ENCODE measurements at regions not wholly inside any gene's neighbourhood (a gene's known extent, or its start where the extent isn't known, plus 50 kb on each side); places are given as distances from the start of the nearest gene placed in this dataset.

- H3K4me3 ChIP-seq = no peak overlapping the region
- no peaks in the 10 kb centered on the region for H3K9me1 ChIP-seq (ENCODE audit: control insufficient read depth, insufficient read depth, low read length)
- H3K27ac ChIP-seq (ENCODE audit: extremely low read depth, low read depth, low read length) = no peak overlapping the region
- H3K9me3 ChIP-seq (replicated peaks; ENCODE audit: control insufficient read depth, insufficient read depth, low read depth, low read length) = no peaks in the 10 kb centered on the region; the same call in 1 of the 2 replicates
- DNase-seq (ENCODE audit: extremely low read depth in 1 of 4, low spot score in 3 of 4) = no peak
- no peak overlapping the region for H3K4me2 ChIP-seq (ENCODE audit: insufficient read depth, low read length)
- ChIA-PET CTCF (ENCODE audit: low intra/inter-chr PET ratio) (no interaction called here), POLR2A (no interaction called here)
- no peaks in the 10 kb centered on the region for H3K36me3 ChIP-seq (ENCODE audit: control insufficient read depth, insufficient read depth, low read length)
- no peak for FAIRE-seq
- in situ Hi-C loops (cut with MboI) = no loop called here
- H3K79me2 ChIP-seq (ENCODE audit: control insufficient read depth, insufficient read depth, low read length) = no peaks in the 10 kb centered on the region
- intact Hi-C loops (cut with micrococcal nuclease) = no loop called here
- H3K4me1 ChIP-seq (replicated peaks in 1 of 2; ENCODE audit: control insufficient read depth in 2 of 2, insufficient read depth in 2 of 2, low read length in 2 of 2) = no peaks in the 10 kb centered on the region
- no peak overlapping the region for H3K9ac ChIP-seq (ENCODE audit: insufficient read depth in 1 of 2, low read depth in 2 of 2, low read length in 2 of 2)
- no peaks in the 10 kb centered on the region for H4K20me1 ChIP-seq (replicated peaks; ENCODE audit: control insufficient read depth, insufficient read depth, low read length)
- H3K27me3 ChIP-seq (ENCODE audit: control insufficient read depth in 2 of 2, insufficient read depth in 2 of 2, low read length in 2 of 2) = no peaks in the 10 kb centered on the region
- TF ChIP-seq NR3C1 (CRISPR knock-in tag; IDR thresholded peaks at IDR 0.05) = no peak
- no peak for TF ChIP-seq CBX1 (IDR thresholded peaks at IDR 0.05; ENCODE audit: low read depth)
- TF ChIP-seq SRF (CRISPR knock-in tag; IDR thresholded peaks at IDR 0.05) = no peak
- TF ChIP-seq CBFA2T3 (IDR thresholded peaks at IDR 0.05) = no peak
- TF ChIP-seq CREB3 (tag; conservative IDR thresholded peaks at IDR 0.05; ENCODE audit: low read depth) = no peak
- no peak for TF ChIP-seq HIVEP1 (CRISPR knock-in tag; IDR thresholded peaks at IDR 0.05)
- no peak for TF ChIP-seq ZNF212 (CRISPR knock-in tag; IDR thresholded peaks at IDR 0.05)
- TF ChIP-seq E2F1 (CRISPR knock-in tag; IDR thresholded peaks at IDR 0.05) = no peak
- TF ChIP-seq ZNF766 (CRISPR knock-in tag; conservative IDR thresholded peaks at IDR 0.05) = no peak
- no peak for TF ChIP-seq CREB3L1 (IDR thresholded peaks at IDR 0.05; ENCODE audit: borderline replicate concordance, low read depth)
- no peak for TF ChIP-seq MYNN (IDR thresholded peaks at IDR 0.05)
- TF ChIP-seq MYNN (CRISPR knock-in tag; IDR thresholded peaks at IDR 0.05) = no peak
- no peak for TF ChIP-seq ZNF124 (CRISPR knock-in tag; IDR thresholded peaks at IDR 0.05)
- no peak for TF ChIP-seq AFF4 (CRISPR knock-in tag; IDR thresholded peaks at IDR 0.05)
- no peak for TF ChIP-seq CTBP1 (IDR thresholded peaks at IDR 0.05; ENCODE audit: borderline replicate concordance)
- no peak for TF ChIP-seq XRCC4 (IDR thresholded peaks at IDR 0.05; ENCODE audit: extremely low read depth, insufficient read depth, insufficient read length)
- WGBS (ENCODE audit: insufficient coverage, low coverage, missing lambda C conversion rate) = 0% methylated on average over 1 of the region's 1 CpG
- no TSS peak for BruUV-seq (replicated peaks)
- H2AFZ ChIP-seq (ENCODE audit: low read depth, low read length) = no peak overlapping the region
- no peak for ATAC-seq
Observed at GRCh38 chr2:79383681-79384080, 129.2 kb upstream of the CTNNA2 start.
